KMS-11 (cell line): ENCODE measurements at regions not wholly inside any gene's neighbourhood (a gene's known extent, or its start where the extent isn't known, plus 50 kb on each side); places are given as distances from the start of the nearest gene placed in this dataset.

Experiments
- H2AFZ ChIP-seq: fragments of 200-600 bp; sonication (generic); 2 replicates; pipeline ENCODE4 v1.6.1; 2016; ENCODE audit warnings: antibody characterized with exemption, mixed run types, low read depth
- H3K27ac ChIP-seq: fragments of 200-600 bp; sonication (generic); 2 replicates; pipeline ENCODE4 v1.6.1; 2016; ENCODE audit warnings: mild to moderate bottlenecking, mixed run types
- H3K27me3 ChIP-seq: fragments of 200-600 bp; sonication (generic); 2 replicates; pipeline ENCODE4 v1.6.1; 2017; ENCODE audit warnings: mild to moderate bottlenecking, low read depth, mixed run types, moderate library complexity; ENCODE audit not compliant: insufficient read depth
- H3K36me3 ChIP-seq: fragments of 200-600 bp; sonication (generic); 2 replicates; pipeline ENCODE4 v1.6.1; 2017; ENCODE audit warnings: mild to moderate bottlenecking, mixed run types; ENCODE audit not compliant: insufficient read depth
- H3K4me1 ChIP-seq: fragments of 200-600 bp; sonication (generic); 2 replicates; pipeline ENCODE4 v1.6.1; 2016; ENCODE audit warnings: mild to moderate bottlenecking, low read depth, mixed run types; ENCODE audit not compliant: poor library complexity, severe bottlenecking
- H3K4me2 ChIP-seq: fragments of 200-600 bp; sonication (generic); 2 replicates; pipeline ENCODE4 v1.7.0; 2016; ENCODE audit warnings: mild to moderate bottlenecking, mixed run types
- H3K4me3 ChIP-seq: fragments of 200-600 bp; sonication (generic); IDR thresholded peaks from 2 replicates; pipeline ENCODE4 v1.6.1; 2017; ENCODE audit warnings: low read depth, low read length, mixed read lengths; ENCODE audit not compliant: insufficient read depth
- H3K79me2 ChIP-seq: fragments of 200-600 bp; sonication (generic); 2 replicates; pipeline ENCODE4 v1.6.1; 2016; ENCODE audit warnings: low read depth, mixed run types; ENCODE audit not compliant: insufficient read depth
- H3K9ac ChIP-seq: fragments of 200-600 bp; sonication (generic); 2 replicates; pipeline ENCODE4 v1.6.1; 2016; ENCODE audit warnings: mild to moderate bottlenecking, mixed run types
- H4K20me1 ChIP-seq: fragments of 200-600 bp; sonication (generic); 2 replicates; pipeline ENCODE4 v1.6.1; 2016; ENCODE audit warnings: mild to moderate bottlenecking, mixed run types; ENCODE audit not compliant: insufficient read depth
- TF ChIP-seq, protein P1 (sequence below): fragments of 200-600 bp; sonication (generic); conservative IDR thresholded peaks from 2 replicates; pipeline ENCODE4 v1.6.1; 2017; ENCODE audit warnings: low read depth, mild to moderate bottlenecking, antibody characterized with exemption, low read length, moderate library complexity, mixed read lengths

DNA sequence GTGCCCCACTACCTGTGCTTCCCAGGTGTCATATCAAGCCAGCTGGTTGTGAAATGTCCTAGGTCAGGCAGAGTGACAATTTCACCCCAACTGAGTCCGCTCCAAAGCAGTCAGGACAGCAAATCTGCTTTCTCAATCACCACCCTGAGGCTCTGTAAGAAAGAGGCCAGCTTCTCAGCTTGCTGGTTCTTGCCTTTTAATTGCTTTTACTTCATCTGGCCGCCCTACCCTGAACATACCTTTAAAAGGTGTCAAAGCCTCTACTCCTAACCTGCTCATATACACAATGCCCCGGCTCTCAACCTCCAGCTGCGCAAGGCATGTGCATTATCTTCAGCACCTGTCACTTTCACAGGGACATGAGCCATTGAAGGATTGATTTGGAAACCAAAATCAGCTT lies 581.6 kb downstream of the NPHP4 start:
- H4K20me1 ChIP-seq: no peaks in the 10 kb centered on the region
- H3K36me3 ChIP-seq: no peaks in the 10 kb centered on the region
- H3K4me2 ChIP-seq: no peak overlapping the region
- TF ChIP-seq, protein P1, sequence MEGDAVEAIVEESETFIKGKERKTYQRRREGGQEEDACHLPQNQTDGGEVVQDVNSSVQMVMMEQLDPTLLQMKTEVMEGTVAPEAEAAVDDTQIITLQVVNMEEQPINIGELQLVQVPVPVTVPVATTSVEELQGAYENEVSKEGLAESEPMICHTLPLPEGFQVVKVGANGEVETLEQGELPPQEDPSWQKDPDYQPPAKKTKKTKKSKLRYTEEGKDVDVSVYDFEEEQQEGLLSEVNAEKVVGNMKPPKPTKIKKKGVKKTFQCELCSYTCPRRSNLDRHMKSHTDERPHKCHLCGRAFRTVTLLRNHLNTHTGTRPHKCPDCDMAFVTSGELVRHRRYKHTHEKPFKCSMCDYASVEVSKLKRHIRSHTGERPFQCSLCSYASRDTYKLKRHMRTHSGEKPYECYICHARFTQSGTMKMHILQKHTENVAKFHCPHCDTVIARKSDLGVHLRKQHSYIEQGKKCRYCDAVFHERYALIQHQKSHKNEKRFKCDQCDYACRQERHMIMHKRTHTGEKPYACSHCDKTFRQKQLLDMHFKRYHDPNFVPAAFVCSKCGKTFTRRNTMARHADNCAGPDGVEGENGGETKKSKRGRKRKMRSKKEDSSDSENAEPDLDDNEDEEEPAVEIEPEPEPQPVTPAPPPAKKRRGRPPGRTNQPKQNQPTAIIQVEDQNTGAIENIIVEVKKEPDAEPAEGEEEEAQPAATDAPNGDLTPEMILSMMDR: no peak
- H3K27me3 ChIP-seq: no peaks in the 10 kb centered on the region; the same call in 1 of the 2 replicates
- no peak overlapping the region for H2AFZ ChIP-seq
- H3K9ac ChIP-seq: no peak overlapping the region
- no peak overlapping the region for H3K4me3 ChIP-seq
- H3K79me2 ChIP-seq: no peaks in the 10 kb centered on the region
- H3K27ac ChIP-seq: no peak overlapping the region
- H3K4me1 ChIP-seq: no peaks in the 10 kb centered on the region

DNA sequence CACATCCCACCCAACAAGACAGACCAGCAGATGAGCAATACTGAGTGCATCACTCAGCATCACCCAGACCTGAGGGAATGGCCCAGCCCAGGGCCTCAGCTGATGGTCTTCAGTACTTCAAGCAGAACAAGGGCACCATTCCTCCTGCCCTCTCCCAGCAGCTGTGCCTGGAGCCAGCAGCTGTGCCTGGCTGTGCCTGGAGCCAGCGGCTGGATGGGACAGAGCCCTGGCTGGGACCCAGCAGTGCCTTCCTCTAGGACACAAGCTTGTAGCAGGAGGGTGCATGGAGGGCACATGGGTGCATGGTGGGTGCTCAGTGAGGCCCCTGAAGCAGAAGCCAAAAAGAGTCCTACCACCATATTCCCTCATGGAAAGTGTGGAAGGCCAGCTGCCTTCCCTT lies 583.8 kb downstream of the NPHP4 start:
- no peaks in the 10 kb centered on the region; the same call in 1 of the 2 replicates for H3K27me3 ChIP-seq
- no peaks in the 10 kb centered on the region for H3K79me2 ChIP-seq
- H2AFZ ChIP-seq: no peak overlapping the region
- no peaks in the 10 kb centered on the region for H4K20me1 ChIP-seq
- TF ChIP-seq, protein P1: no peak
- no peaks in the 10 kb centered on the region for H3K4me1 ChIP-seq
- no peak overlapping the region for H3K9ac ChIP-seq
- no peaks in the 10 kb centered on the region for H3K36me3 ChIP-seq
- H3K27ac ChIP-seq: no peak overlapping the region
- H3K4me2 ChIP-seq: no peak overlapping the region
- H3K4me3 ChIP-seq: no peak overlapping the region

DNA sequence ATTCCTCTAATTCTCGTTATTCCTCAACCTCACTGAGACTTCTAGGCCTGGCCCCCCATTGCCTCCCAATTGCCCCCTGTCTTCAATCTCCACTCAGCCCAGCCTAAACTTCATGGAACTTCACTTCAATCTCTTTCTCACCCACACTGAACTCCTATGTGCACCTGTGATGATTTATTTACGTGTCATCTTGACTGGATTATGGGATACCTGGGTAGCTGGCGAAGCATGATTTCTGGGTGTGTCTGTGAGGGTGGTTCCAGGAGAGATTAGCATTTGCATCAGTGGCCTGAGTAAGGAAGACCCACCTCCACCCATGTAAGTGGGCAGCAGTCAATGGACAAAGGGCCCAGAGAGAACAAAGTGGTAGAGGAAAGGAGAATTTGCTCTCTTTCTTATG lies 587.0 kb downstream of the NPHP4 start:
- TF ChIP-seq, protein P1: no peak
- no peak overlapping the region for H3K4me2 ChIP-seq

DNA sequence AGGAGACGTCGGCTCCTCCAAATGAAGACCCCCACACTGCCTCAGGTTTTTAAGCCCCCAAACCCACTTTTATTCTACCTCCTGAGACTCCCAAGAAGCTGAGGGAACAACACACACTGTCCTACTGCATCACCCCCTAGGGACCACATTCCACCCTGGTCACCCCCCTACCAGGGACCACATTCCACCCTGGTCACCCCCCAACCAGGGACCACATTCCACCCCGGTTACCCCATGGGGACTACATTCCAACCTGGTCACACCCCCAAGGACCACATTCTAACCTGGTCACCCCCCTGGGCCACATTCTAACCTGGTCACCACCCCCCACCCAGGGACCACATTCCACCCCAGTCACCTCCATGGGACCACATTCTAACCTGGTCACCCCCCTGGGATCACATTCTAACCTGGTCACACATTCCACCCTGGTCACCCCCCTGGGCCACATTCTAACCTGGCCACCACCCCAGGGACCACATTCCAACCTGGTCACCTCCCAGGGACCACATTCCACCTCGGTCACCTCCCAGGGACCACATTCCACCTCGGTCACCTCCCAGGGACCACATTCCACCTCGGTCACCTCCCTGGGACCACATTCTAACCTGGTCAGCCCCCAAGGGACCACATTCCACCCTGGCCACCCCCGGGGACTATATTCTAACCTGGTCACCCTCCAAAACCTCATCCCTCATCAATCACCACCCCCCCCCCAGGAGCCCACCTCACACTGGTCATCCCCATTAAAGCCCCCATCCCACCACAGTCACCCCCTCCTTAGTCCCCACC lies 587.6 kb downstream of the NPHP4 start:
- H3K27ac ChIP-seq: no peak overlapping the region
- H3K4me2 ChIP-seq: no peak overlapping the region
- H3K9ac ChIP-seq: no peak overlapping the region
- H4K20me1 ChIP-seq: no peaks in the 10 kb centered on the region
- no peaks in the 10 kb centered on the region for H3K4me1 ChIP-seq
- H3K27me3 ChIP-seq: no peaks in the 10 kb centered on the region; the same call in 1 of the 2 replicates
- TF ChIP-seq, protein P1: no peak
- H3K79me2 ChIP-seq: no peaks in the 10 kb centered on the region
- H2AFZ ChIP-seq: no peak overlapping the region
- H3K4me3 ChIP-seq: no peak overlapping the region
- H3K36me3 ChIP-seq: no peaks in the 10 kb centered on the region

More for the DNA sequence above, 587.0 kb downstream of the NPHP4 start:
- Histone ChIP-seq H3K27me3 (no peaks in the 10 kb centered on the region; the same call in 1 of the 2 replicates), H3K27ac (no peak overlapping the region), H3K4me1 (no peaks in the 10 kb centered on the region), H2AFZ (no peak overlapping the region), H3K36me3 (no peaks in the 10 kb centered on the region), H3K79me2 (no peaks in the 10 kb centered on the region), H3K9ac (no peak overlapping the region), H3K4me3 (no peak overlapping the region), H4K20me1 (no peaks in the 10 kb centered on the region)
